GM12878 (cell line): ENCODE measurements at regions not wholly inside any gene's neighbourhood (a gene's known extent, or its start where the extent isn't known, plus 50 kb on each side); places are given as distances from the start of the nearest gene placed in this dataset.

Source experiments
- ASH2L ChIP-seq: fragments of 300-600, 200-600 bp; sonication (generic); IDR thresholded peaks from 2 replicates; pipeline ENCODE4 v1.6.1; 2017; ENCODE audit warnings: low read depth, mild to moderate bottlenecking, borderline replicate concordance
- LARP7 ChIP-seq: fragments of 450-650 bp; IDR thresholded peaks from 2 replicates; pipeline ENCODE4 v1.6.1; 2017; ENCODE audit warnings: mild to moderate bottlenecking
- NFXL1 ChIP-seq: fragments of 450-650 bp; IDR thresholded peaks from 2 replicates; pipeline ENCODE4 v1.6.1; 2017; ENCODE audit warnings: antibody characterized with exemption, mild to moderate bottlenecking, borderline replicate concordance
- NR2C2 ChIP-seq: IDR thresholded peaks from 2 replicates; pipeline ENCODE4 v1.6.1; 2011; ENCODE audit warnings: borderline replicate concordance, low read depth; ENCODE audit not compliant: control insufficient read depth, insufficient read length
- NRF1 ChIP-seq: conservative IDR thresholded peaks from 2 replicates; pipeline ENCODE4 v1.6.1; 2011; ENCODE audit warnings: mild to moderate bottlenecking, low read depth, low read length, improper control_type of control experiment
- PAX8 ChIP-seq: fragments of 450-650 bp; IDR thresholded peaks from 2 replicates; pipeline ENCODE4 v1.6.1; 2017; ENCODE audit warnings: mild to moderate bottlenecking, moderate library complexity
- ZBTB11 ChIP-seq: fragments of 450-650 bp; formaldehyde crosslinking; IDR thresholded peaks from 2 replicates; pipeline ENCODE4 v1.5.0; 2022; ENCODE audit warnings: mild to moderate bottlenecking, missing genetic modification characterization
- TF ChIP-seq, protein P1 (sequence below): fragments of 450-650 bp; formaldehyde crosslinking; IDR thresholded peaks from 2 replicates; pipeline ENCODE4 v1.4.0; 2022; ENCODE audit warnings: mild to moderate bottlenecking, moderate library complexity

DNA sequence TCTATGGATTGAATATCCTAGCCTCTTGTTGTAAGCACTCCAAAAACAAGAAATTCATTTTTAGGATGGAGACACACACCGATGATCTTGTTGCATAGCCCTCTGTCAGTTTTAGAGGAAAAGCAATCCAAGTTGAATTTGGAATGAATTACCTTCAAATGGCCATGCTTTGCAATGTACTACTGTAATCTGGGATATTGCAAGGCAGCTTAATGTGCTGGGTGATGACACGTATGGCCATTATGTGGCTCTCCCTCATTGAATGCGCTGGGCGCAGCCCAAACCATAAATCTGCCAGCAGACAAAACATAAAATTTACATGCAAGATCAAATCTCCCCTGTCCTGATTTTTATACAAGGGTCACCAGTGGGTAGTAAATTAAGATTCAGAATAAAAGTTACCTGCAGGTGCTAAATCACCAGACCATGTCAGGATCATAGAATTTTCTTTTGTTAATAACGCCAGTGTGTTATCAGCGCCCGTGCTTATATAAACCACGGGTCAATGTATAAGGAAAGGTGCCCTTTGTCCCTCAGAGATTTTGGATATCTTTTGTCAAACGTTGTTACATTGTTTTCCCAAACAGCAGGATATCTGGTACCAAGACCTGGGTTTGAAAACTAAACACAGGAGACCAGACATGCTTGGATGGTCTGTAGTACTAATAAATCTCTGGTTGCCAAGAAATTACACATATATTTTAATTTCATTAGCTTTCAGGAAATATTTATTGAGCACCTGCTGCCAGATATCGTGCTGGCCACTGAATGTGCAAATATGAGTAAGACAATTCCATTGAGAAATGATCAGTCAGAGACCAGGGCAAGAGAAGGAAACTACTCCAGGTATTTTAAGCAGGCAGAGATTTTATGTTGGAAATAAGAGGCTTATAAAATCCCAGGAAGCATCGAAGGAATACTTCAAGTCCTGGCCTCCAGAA is 237.1 kb downstream of the EBLN2 start (continued):
- TF ChIP-seq NR2C2 (no peak), ASH2L (no peak), ZBTB11 (CRISPR knock-in tag) (no peak), PAX8 (no peak), NRF1 (no peak), LARP7 (no peak), NFXL1 (no peak)
- TF ChIP-seq, protein P1, sequence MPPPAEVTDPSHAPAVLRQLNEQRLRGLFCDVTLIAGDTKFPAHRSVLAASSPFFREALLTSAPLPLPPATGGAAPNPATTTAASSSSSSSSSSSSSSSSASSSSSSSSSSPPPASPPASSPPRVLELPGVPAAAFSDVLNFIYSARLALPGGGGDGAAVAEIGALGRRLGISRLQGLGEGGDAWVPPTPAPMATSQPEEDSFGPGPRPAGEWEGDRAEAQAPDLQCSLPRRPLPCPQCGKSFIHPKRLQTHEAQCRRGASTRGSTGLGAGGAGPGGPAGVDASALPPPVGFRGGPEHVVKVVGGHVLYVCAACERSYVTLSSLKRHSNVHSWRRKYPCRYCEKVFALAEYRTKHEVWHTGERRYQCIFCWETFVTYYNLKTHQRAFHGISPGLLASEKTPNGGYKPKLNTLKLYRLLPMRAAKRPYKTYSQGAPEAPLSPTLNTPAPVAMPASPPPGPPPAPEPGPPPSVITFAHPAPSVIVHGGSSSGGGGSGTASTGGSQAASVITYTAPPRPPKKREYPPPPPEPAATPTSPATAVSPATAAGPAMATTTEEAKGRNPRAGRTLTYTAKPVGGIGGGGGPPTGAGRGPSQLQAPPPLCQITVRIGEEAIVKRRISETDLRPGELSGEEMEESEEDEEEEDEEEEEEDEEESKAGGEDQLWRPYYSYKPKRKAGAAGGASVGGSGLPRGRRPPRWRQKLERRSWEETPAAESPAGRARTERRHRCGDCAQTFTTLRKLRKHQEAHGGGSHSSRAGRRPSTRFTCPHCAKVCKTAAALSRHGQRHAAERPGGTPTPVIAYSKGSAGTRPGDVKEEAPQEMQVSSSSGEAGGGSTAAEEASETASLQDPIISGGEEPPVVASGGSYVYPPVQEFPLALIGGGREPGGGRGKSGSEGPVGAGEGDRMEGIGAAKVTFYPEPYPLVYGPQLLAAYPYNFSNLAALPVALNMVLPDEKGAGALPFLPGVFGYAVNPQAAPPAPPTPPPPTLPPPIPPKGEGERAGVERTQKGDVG, result no peak
